ENCODE measurements at regions not wholly inside any gene's neighbourhood (a gene's known extent, or its start where the extent isn't known, plus 50 kb on each side); places are given as distances from the start of the nearest gene placed in this dataset.

- DNase-seq (ENCODE audit: low read depth in 1 of 2, low spot score in 1 of 2): no peak
- TF ChIP-seq GABPA (IDR thresholded peaks at IDR 0.05; ENCODE audit: low read depth): no peak
- no peak for TF ChIP-seq REST (IDR thresholded peaks at IDR 0.05; ENCODE audit: insufficient replicate concordance, low read depth)
- TF ChIP-seq POLR2AphosphoS5 (IDR thresholded peaks at IDR 0.05; ENCODE audit: low read depth): no peak
- no peak for TF ChIP-seq SPI1 (IDR thresholded peaks at IDR 0.05; ENCODE audit: borderline replicate concordance, low read depth)
- no peak for TF ChIP-seq CTCF (IDR thresholded peaks at IDR 0.05; ENCODE audit: insufficient read depth, low read length)
- H3K27ac ChIP-seq (replicated peaks): no peak overlapping the region
- H3K4me3 ChIP-seq (replicated peaks; ENCODE audit: insufficient read depth, low read length): no peak overlapping the region
- no peaks in the 10 kb centered on the region for H3K27me3 ChIP-seq (ENCODE audit: insufficient read depth, poor library complexity, severe bottlenecking)
Measured at GRCh38 chr21:38911484-38912101, 105.9 kb downstream of the ETS2 start.

GRCh38 chr21:38910390-38911067 lies 104.8 kb downstream of the ETS2 start:
- Histone ChIP-seq H3K27me3 (ENCODE audit: insufficient read depth, poor library complexity, severe bottlenecking) (no peaks in the 10 kb centered on the region), H3K4me3 (replicated peaks; ENCODE audit: insufficient read depth, low read length) (no peak overlapping the region), H3K27ac (replicated peaks) (no peak overlapping the region)
- DNase-seq (ENCODE audit: low read depth in 1 of 2, low spot score in 1 of 2): no peak
- TF ChIP-seq GABPA (IDR thresholded peaks at IDR 0.05; ENCODE audit: low read depth): no peak
- TF ChIP-seq REST (IDR thresholded peaks at IDR 0.05; ENCODE audit: insufficient replicate concordance, low read depth): no peak
- TF ChIP-seq CTCF (IDR thresholded peaks at IDR 0.05; ENCODE audit: insufficient read depth, low read length): no peak

GRCh38 chr21:38909929-38910328 lies 104.2 kb downstream of the ETS2 start:
- no peak overlapping the region for H3K27ac ChIP-seq (replicated peaks)
- TF ChIP-seq SPI1 (IDR thresholded peaks at IDR 0.05; ENCODE audit: borderline replicate concordance, low read depth) (no peak), POLR2AphosphoS5 (IDR thresholded peaks at IDR 0.05; ENCODE audit: low read depth) (no peak), REST (IDR thresholded peaks at IDR 0.05; ENCODE audit: insufficient replicate concordance, low read depth) (no peak), GABPA (IDR thresholded peaks at IDR 0.05; ENCODE audit: low read depth) (no peak), CTCF (IDR thresholded peaks at IDR 0.05; ENCODE audit: insufficient read depth, low read length) (no peak)
- no peaks in the 10 kb centered on the region for H3K27me3 ChIP-seq (ENCODE audit: insufficient read depth, poor library complexity, severe bottlenecking)
- no peak overlapping the region for H3K4me3 ChIP-seq (replicated peaks; ENCODE audit: insufficient read depth, low read length)
- no peak for DNase-seq (ENCODE audit: low read depth in 1 of 2, low spot score in 1 of 2)

All from HL-60 (cell line).